Head of caudate nucleus (tissue), 42 donors: ENCODE measurements at regions not wholly inside any gene's neighbourhood (a gene's known extent, or its start where the extent isn't known, plus 50 kb on each side); places are given as distances from the start of the nearest gene placed in this dataset.
A peak's percentile ranks its signal among the peaks of the same experiment; 100 is the strongest.
"Not testable (repeated sequence)": the region's sequence is repeated elsewhere in the genome, so short reads cannot be mapped to it uniquely, and the experiment has no call there.

Experiments used
- DNase-seq, 42 donors: peaks; one replicate each; pipeline versions ENCODE4 v3.0.0 to v3.0.0-alpha.2; 2020 to 2021; ENCODE audit warnings: mixed read lengths in 7 of 42
- intact Hi-C: fragments of 100-400 bp; cut with DNase I; formaldehyde crosslinking; loops from one replicate; pipeline ENCODE4 v1.15.0; 2022

GRCh38 chr20:52017669-52018317 is 173.8 kb downstream of the ZFP64 start:
- no peak for DNase-seq
- intact Hi-C loops = no loop called here

GRCh38 chr20:52016022-52016421 is 175.6 kb downstream of the ZFP64 start:
- no peak for DNase-seq
- intact Hi-C loops = no loop called here

GRCh38 chr20:52015155-52015554 is 176.4 kb downstream of the ZFP64 start:
- intact Hi-C loops = no loop called here

GRCh38 chr20:52012079-52012478 is 179.5 kb downstream of the ZFP64 start:
- intact Hi-C loops = no loop called here
- DNase-seq = no peak

More at GRCh38 chr20:52015155-52015554, 176.4 kb downstream of the ZFP64 start:
- DNase-seq = no peak

- intact Hi-C loops = no loop called here
- DNase-seq = no peak
These were observed 180.5 kb downstream of the ZFP64 start for GRCh38 chr20:52011093-52011492.

- no peak for DNase-seq
- intact Hi-C loops = no loop called here
These were observed 181.0 kb downstream of the ZFP64 start for GRCh38 chr20:52010541-52010940.

DNA sequence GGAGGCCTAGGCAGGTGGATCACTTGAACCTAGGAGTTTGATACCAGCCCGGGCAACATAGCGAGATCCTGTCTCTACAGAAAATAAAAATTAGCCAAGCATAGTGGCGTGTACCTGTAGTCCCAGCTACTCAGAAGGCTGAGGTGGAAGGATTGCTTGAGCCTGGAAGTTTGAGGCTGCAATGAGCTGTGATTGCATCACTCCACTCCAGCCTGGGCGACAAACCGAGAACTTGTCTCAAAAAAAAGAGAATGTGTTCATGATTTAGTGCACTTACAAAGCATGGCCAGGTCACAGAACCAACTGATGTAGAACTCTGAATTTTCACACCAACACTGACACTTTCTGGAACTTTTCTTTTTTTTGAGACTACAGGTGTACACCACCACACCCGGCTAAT is 182.7 kb downstream of the ZFP64 start:
- no peak for DNase-seq
- intact Hi-C loops = no loop called here

- intact Hi-C loops = no loop called here
- DNase-seq = peak in 9 of 42 donors; percentile 3 to 40 (median 25)
These were observed 186.9 kb downstream of the ZFP64 start for GRCh38 chr20:52004715-52005114.

DNA sequence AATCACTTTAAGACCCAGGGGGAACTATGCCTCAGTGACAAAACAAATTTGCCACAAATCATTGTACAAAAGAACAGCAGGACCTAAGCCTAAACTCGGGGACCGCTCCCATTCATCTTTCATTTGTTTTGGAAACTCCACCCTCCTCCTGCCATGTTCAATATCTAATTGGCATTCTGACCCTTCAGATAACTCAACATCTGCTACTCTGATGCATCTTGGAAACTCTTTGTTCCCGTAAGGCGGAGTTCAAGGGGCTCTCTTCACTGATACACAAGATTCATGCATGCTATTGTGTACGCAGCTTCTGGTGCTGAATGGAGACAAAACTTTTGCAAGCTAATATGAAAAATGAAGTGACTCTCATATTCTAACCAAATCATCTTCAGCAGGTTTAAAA is 187.6 kb downstream of the ZFP64 start:
- no peak for DNase-seq
- intact Hi-C loops = no loop called here

DNA sequence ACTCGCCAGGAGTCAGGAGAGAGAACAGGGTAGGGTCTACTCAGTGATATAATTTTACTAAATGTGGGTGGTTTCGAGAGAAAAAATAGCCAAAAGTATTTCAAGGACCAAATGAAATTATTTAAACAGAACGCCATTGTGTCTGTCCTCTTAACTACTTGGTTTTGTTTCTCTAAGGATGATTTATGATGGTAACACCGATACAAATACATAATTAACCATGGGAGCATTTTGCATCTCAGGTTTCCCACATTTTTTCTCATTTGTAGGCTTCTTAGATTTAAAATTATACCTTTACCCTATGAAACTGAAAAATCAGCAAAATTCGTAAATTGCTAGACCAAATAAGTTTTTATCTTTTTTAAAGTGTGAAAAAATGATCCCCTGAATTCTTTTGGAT is 188.2 kb downstream of the ZFP64 start:
- intact Hi-C loops = no loop called here

DNA sequence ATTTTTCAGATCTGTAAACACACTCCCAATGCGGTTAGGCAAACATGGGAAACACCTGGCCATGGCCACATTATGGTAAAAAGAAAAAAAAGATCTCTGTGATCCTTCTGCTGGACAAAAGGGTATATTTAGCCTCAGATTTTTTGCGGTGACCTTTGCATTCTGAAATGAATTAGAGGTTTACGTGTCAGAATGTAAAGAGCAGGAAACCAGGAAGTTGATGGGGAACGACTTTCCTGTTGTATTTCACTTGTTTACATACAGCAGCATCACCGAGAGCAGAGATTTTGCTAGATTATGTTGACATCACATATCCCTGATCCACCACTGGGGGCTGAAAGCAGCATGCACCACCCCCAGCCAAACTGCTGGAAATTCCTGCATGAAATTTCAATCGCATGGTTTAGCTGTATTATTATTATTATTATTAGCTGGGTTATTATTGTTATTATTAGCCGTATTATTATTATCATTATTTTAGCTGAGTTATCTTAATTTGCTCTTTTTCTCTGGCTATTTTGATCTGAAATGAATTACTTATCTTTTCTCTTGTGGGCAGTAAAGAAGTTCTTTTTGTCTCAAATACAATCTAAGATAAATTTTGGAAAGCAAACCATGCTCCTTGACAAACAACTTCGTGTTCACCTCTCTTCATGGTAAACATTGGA is 189.4 kb downstream of the ZFP64 start:
- no peak for DNase-seq
- intact Hi-C loops = no loop called here

More for the DNA sequence above, 188.2 kb downstream of the ZFP64 start:
- DNase-seq = no peak

DNA sequence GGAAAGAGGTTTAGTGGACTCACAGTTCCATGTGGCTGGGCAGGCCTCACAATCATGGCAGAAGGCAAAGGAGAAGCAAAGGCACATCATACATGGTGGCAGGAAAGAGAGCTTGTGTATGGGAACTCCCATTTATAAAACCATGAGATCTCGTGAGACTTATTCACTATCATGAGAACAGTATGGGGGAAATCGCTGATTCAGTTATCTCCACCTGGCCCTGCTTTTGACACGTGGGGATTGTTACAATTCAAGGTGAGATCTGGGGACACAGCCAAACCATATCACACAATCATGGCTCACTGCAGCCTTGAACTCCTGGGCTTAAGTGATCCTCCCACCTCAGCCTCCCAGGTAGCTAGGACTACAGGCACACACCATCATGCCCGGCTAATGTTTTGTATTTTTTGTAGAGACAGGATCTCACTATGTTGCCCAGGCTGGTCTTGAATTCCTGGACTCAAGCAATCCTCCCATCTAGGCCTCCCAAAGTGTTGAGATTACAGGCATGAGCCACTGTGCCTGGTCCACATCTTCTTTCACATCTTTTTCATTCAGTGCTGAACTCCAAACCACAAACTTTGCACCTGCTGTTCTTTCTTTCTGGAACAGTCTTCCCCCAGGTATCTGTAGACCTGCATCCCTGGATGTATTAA is 194.2 kb downstream of the ZFP64 start:
- intact Hi-C loops, DNase-seq: not testable (repeated sequence)

- no peak for DNase-seq
- intact Hi-C loops = no loop called here
These were observed 193.2 kb upstream of the SALL4 start for GRCh38 chr20:51995551-51995951.

DNA sequence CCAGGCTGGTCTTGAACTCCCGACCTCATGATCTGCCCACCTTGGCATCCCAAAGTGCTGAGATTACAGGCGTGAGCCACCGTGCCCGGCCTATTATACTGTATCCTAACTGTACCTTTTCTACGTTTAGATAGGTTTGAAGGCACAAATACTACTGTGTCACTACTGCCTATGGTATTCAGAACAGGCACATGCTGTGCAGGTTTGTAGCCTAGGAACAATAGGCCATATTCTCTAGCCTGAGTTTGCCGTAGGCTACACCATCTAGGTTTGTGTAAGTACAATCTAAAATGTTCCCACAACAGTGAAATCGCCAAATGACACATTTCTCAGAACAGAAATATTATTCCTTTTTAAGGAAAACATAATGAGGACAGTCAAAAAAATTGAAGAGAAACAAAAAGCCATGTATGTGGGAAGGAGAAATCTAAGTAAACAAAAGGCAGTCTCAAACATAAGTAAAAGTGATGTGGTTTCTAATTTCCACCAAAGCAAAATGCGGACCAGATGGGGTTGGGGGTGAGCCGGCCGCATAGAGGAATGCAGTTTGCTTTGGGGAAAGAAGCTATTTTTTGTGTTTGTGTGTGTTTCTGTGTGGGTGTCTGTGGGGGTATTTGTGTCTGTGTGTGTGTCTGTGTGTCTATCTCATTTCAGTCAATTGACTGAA is 192.6 kb upstream of the SALL4 start:
- intact Hi-C loops = no loop called here
- DNase-seq = no peak

DNA sequence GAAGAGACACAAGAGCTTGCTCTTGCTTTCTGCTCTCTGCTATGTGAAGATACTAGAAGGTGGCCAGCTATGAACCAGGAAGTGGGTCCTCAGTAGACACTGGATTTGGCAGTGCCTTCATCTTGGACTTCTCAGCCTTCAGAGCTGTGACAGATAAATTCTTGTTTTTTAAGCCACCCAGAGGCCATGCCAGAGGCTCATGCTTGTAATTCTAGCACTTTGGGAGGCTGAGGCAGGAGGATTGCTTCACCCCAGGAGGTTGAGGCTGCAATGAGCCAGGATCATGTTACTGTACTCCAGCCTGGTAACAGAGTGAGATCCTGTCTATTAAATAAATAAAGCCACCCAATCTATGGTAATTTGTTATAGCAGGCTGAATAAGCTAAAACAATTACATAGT is 185.5 kb upstream of the SALL4 start:
- intact Hi-C loops = no loop called here
- DNase-seq = no peak

GRCh38 chr20:51985013-51985415 is 182.7 kb upstream of the SALL4 start:
- intact Hi-C loops = no loop called here
- DNase-seq = peak in 1 of 42 donors; percentile 6

DNA sequence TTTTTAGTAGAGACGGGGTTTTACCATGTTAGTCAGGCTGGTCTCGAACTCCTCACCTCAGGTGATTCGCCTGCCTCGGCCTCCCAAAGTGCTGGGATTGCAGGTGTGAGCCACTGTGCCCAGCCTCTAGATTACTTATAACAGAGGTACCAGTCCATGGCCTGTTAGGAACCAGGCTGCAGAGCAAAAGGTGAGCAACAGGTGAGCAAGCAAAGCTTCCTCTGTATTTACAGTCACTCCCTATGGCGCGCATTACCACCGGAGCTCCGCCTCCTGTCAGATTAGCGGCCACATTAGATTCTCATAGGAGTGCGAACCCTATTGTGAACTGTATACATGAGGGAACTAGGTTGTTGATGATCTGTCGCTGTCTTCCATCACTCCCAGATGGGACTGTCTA is 178.0 kb upstream of the SALL4 start:
- no peak for DNase-seq
- intact Hi-C loops = no loop called here

DNA sequence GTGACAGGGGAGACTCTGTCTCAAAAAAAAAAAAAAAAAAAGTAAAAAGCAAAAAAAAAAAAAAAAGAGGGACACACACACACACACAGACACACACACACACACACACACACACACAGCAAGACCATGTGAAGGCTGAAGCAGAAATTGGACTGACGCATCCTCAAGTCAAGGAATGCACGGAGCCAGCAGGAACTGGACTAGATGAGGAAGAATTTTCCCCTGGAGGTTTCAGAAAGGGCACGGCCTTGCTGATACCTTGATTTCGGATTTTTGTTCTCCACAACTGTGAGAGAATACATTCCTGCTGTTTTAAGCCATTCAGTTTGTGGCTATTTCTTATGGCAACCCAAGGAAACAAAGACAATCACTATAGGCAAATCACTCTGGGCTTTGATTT is 176.9 kb upstream of the SALL4 start:
- no peak for DNase-seq
- intact Hi-C loops = no loop called here

GRCh38 chr20:51978070-51978501 is 175.8 kb upstream of the SALL4 start:
- intact Hi-C loops = no loop called here
- DNase-seq = no peak

- intact Hi-C loops = no loop called here
- no peak for DNase-seq
These were observed 169.7 kb upstream of the SALL4 start for GRCh38 chr20:51972056-51972455.
